Upper lobe of right lung (tissue), 1 donor: ENCODE measurements at regions not wholly inside any gene's neighbourhood (a gene's known extent, or its start where the extent isn't known, plus 50 kb on each side); places are given as distances from the start of the nearest gene placed in this dataset.

ENCODE experiments used
- ATAC-seq: fragments of 200-7000 bp; cut with Tn5 transposase; one replicate; pipeline ENCODE4 v1.9.1; 2020; ENCODE audit warnings: mild to moderate bottlenecking, moderate library complexity
- DNase-seq: peaks from one replicate; pipeline ENCODE4 v3.0.0-alpha.2; 2020
- H3K27ac ChIP-seq: fragments of 200-600 bp; one replicate; pipeline ENCODE4 v1.8.0; 2022
- H3K27me3 ChIP-seq: fragments of 200-600 bp; one replicate; pipeline ENCODE4 v1.8.0; 2022; ENCODE audit warnings: mild to moderate bottlenecking
- H3K36me3 ChIP-seq: fragments of 200-600 bp; one replicate; pipeline ENCODE4 v1.8.0; 2022
- H3K4me1 ChIP-seq: fragments of 200-600 bp; one replicate; pipeline ENCODE4 v1.8.0; 2022
- H3K4me3 ChIP-seq: fragments of 200-600 bp; one replicate; pipeline ENCODE4 v1.8.0; 2022; ENCODE audit warnings: mild to moderate bottlenecking
- H3K9me3 ChIP-seq: fragments of 200-600 bp; one replicate; pipeline ENCODE4 v1.8.0; 2022
- CTCF ChIP-seq: fragments of 200-600 bp; IDR thresholded peaks from one replicate; pipeline ENCODE4 v1.8.0; 2022; ENCODE audit warnings: antibody characterized with exemption
- intact Hi-C: fragments of 100-400 bp; cut with DNase I; formaldehyde crosslinking; loops from one replicate; pipeline ENCODE4 v1.11.0; 2022
- donor health status: DM: no; HTN: yes; CAD: no; lungs with severe emphysema.

GRCh38 chr13:85500696-85501256 lies 298.4 kb downstream of the SLITRK6 start:
- Histone ChIP-seq H3K27ac (no peak overlapping the region), H3K9me3 (no peaks in the 10 kb centered on the region), H3K4me1 (no peaks in the 10 kb centered on the region), H3K4me3 (no peak overlapping the region), H3K27me3 (no peaks in the 10 kb centered on the region), H3K36me3 (no peaks in the 10 kb centered on the region)
- ATAC-seq: no peak
- DNase-seq: no peak
- intact Hi-C loops: no loop called here
- TF ChIP-seq CTCF: no peak

- Histone ChIP-seq H3K36me3 (no peaks in the 10 kb centered on the region), H3K4me1 (no peaks in the 10 kb centered on the region), H3K27ac (no peak overlapping the region), H3K4me3 (no peak overlapping the region), H3K27me3 (no peaks in the 10 kb centered on the region), H3K9me3 (no peaks in the 10 kb centered on the region)
- DNase-seq (no peak), ATAC-seq (no peak)
- TF ChIP-seq CTCF: no peak
- intact Hi-C loops: no loop called here
Measured at GRCh38 chr13:85498774-85499173, 300.4 kb downstream of the SLITRK6 start.

- Histone ChIP-seq H3K9me3 (no peaks in the 10 kb centered on the region), H3K27me3 (no peaks in the 10 kb centered on the region), H3K4me1 (no peaks in the 10 kb centered on the region), H3K27ac (no peak overlapping the region), H3K36me3 (no peaks in the 10 kb centered on the region), H3K4me3 (no peak overlapping the region)
- intact Hi-C loops: no loop called here
- TF ChIP-seq CTCF: no peak
- DNase-seq: no peak
- ATAC-seq: no peak
Measured at GRCh38 chr13:85497652-85498051, 301.6 kb downstream of the SLITRK6 start.

- no peak for TF ChIP-seq CTCF
- Histone ChIP-seq H3K27ac (no peak overlapping the region), H3K9me3 (no peaks in the 10 kb centered on the region), H3K4me3 (no peak overlapping the region), H3K36me3 (no peaks in the 10 kb centered on the region), H3K27me3 (no peaks in the 10 kb centered on the region), H3K4me1 (no peaks in the 10 kb centered on the region)
- intact Hi-C loops: no loop called here
- DNase-seq: no peak
- no peak for ATAC-seq
Measured at GRCh38 chr13:85492283-85492682, 306.9 kb downstream of the SLITRK6 start.

- intact Hi-C loops: no loop called here
- Histone ChIP-seq H3K27ac (no peak overlapping the region), H3K4me1 (no peaks in the 10 kb centered on the region), H3K27me3 (no peaks in the 10 kb centered on the region), H3K4me3 (no peak overlapping the region), H3K36me3 (no peaks in the 10 kb centered on the region), H3K9me3 (no peaks in the 10 kb centered on the region)
- TF ChIP-seq CTCF: no peak
- no peak for DNase-seq
- ATAC-seq: no peak
Measured at GRCh38 chr13:85486663-85487062, 312.6 kb downstream of the SLITRK6 start.

GRCh38 chr13:85473144-85473543 lies 326.1 kb downstream of the SLITRK6 start:
- TF ChIP-seq CTCF: no peak
- no peaks in the 10 kb centered on the region for H3K27me3 ChIP-seq
- H3K4me1 ChIP-seq: no peaks in the 10 kb centered on the region
- intact Hi-C loops: no loop called here
- no peaks in the 10 kb centered on the region for H3K9me3 ChIP-seq
- no peak overlapping the region for H3K27ac ChIP-seq
- H3K4me3 ChIP-seq: no peak overlapping the region
- ATAC-seq (no peak), DNase-seq (no peak)
- no peaks in the 10 kb centered on the region for H3K36me3 ChIP-seq
